ENCODE measurements at regions not wholly inside any gene's neighbourhood (a gene's known extent, or its start where the extent isn't known, plus 50 kb on each side); places are given as distances from the start of the nearest gene placed in this dataset.

DNA sequence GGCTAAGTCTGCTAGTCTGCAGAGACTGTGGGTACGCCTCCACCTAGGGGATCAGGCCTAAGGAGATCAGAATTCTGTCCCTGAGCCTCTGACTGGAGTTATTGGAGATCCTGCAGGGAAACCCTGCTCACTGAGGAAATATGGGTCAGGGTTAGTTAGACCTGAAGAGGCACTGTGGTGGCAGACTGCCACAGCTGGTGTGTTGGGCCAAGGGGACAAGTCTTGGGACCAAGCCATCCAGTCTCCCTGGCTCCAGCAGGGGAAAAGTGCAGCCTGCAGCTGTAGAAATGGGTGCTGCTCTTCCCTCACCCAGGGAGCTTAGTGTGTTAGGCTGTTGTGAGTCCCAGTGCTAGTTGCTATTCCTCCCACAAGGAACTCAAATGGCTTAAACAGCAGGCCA, 334.8 kb upstream of the LARGE1 start:
- DNase-seq (no peak), ATAC-seq (no peak)
- intact Hi-C loops (cut with DNase I, micrococcal nuclease): no loop called here
- Histone ChIP-seq H3K4me3 (no peak overlapping the region), H3K36me3 (ENCODE audit: low read depth) (no peaks in the 10 kb centered on the region), H3K9me3 (no peaks in the 10 kb centered on the region), H3K4me1 (ENCODE audit: low read depth) (no peaks in the 10 kb centered on the region)
- TF ChIP-seq, protein P1, sequence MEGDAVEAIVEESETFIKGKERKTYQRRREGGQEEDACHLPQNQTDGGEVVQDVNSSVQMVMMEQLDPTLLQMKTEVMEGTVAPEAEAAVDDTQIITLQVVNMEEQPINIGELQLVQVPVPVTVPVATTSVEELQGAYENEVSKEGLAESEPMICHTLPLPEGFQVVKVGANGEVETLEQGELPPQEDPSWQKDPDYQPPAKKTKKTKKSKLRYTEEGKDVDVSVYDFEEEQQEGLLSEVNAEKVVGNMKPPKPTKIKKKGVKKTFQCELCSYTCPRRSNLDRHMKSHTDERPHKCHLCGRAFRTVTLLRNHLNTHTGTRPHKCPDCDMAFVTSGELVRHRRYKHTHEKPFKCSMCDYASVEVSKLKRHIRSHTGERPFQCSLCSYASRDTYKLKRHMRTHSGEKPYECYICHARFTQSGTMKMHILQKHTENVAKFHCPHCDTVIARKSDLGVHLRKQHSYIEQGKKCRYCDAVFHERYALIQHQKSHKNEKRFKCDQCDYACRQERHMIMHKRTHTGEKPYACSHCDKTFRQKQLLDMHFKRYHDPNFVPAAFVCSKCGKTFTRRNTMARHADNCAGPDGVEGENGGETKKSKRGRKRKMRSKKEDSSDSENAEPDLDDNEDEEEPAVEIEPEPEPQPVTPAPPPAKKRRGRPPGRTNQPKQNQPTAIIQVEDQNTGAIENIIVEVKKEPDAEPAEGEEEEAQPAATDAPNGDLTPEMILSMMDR (IDR thresholded peaks at IDR 0.05): no peak

DNA sequence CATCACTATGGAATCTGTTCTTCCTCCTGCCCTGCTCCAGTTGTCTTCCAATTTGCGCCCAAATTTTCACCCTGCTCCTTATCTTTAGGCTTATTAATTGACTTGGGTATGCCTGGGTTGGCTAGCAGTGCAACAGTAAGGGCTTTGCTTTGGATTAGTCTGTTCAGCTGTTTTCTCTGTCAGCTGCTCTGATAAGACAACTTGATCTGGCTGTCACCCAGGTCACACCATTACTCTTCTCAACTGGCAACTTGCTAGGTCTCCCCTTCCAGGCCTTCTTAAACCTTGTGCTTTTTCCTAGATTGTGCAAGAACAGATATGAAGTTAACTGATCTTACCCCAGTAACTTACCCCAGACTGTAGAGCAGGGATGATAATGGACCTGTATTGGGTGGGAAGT, 357.8 kb upstream of the LARGE1 start:
- Histone ChIP-seq H3K9me3 (no peaks in the 10 kb centered on the region), H3K36me3 (ENCODE audit: low read depth) (no peaks in the 10 kb centered on the region), H3K4me3 (no peak overlapping the region), H3K4me1 (ENCODE audit: low read depth) (no peaks in the 10 kb centered on the region)
- DNase-seq (no peak), ATAC-seq (no peak)
- TF ChIP-seq, protein P1 (IDR thresholded peaks at IDR 0.05): no peak
- intact Hi-C loops (cut with DNase I, micrococcal nuclease): no loop called here

DNA sequence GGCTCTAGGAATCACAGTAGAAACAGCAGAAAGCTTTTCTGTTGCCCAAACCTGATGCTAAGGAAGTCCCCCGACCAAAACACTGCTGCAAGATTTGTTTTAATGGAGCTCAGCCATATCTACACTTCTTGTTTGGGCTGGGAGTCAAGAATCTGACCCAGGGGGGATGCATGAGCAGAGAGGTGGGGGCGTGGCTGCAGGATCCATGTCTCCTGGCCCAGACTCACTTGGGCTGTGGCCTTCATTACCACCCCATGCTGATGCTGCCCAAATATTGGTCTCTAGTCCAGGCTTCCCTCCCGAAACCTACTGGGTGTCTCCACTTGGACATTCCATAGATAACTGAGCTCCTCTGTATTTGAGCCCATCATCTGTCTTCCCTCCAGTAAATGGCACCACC, 361.5 kb upstream of the LARGE1 start:
- Histone ChIP-seq H3K4me3 (no peak overlapping the region), H3K36me3 (ENCODE audit: low read depth) (no peaks in the 10 kb centered on the region), H3K4me1 (ENCODE audit: low read depth) (no peaks in the 10 kb centered on the region), H3K9me3 (no peaks in the 10 kb centered on the region)
- TF ChIP-seq, protein P1 (IDR thresholded peaks at IDR 0.05): no peak
- no peak for ATAC-seq
- intact Hi-C loops (cut with DNase I, micrococcal nuclease): no loop called here
- DNase-seq: no peak

DNA sequence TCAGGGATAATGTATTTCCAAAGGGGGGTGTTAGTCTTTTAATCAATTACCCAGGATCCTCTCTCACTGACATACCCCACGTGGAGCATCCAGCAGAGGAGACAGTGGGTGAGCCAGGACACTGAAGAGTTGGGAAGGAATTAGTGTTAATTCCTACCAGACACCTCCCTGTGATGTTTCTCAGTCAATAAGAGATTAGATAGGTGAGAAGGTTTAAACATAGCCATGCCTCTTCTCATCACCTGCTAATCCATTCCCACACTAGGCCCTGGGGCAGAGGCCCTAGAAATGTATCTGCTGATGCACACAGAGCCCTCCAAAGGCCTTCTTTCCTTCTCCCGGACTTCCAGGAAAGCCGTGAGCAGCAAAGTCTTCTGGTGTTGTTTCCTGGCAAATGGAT, 363.6 kb upstream of the LARGE1 start:
- intact Hi-C loops (cut with DNase I, micrococcal nuclease): no loop called here
- no peaks in the 10 kb centered on the region for H3K36me3 ChIP-seq (ENCODE audit: low read depth)
- H3K9me3 ChIP-seq: no peaks in the 10 kb centered on the region
- no peaks in the 10 kb centered on the region for H3K4me1 ChIP-seq (ENCODE audit: low read depth)
- ATAC-seq: no peak
- no peak for DNase-seq
- H3K4me3 ChIP-seq: no peak overlapping the region
- TF ChIP-seq, protein P1 (IDR thresholded peaks at IDR 0.05): no peak

DNA sequence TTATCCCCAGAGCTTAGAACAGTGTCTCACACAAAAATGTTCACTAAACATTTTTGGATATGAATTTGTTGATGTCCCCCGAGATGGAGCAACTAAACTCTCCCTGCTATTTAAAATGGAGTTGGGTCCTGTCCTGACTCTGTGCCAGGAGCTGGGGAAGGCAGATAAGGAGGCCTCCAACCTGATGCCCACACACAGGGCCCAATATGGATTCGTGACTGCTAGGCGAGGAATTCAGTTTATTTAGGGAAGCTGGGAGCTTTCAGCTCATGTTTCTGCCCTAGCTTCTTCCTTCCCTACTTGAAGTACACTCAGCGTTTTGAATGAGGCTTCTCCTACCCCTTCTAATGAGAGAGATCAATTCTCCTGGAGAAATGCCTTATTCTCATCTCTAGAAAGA, 373.0 kb upstream of the LARGE1 start:
- intact Hi-C loops (cut with DNase I, micrococcal nuclease): no loop called here
- H3K9me3 ChIP-seq: no peaks in the 10 kb centered on the region
- no peaks in the 10 kb centered on the region for H3K4me1 ChIP-seq (ENCODE audit: low read depth)
- ATAC-seq (no peak), DNase-seq (no peak)
- H3K4me3 ChIP-seq: no peak overlapping the region
- no peaks in the 10 kb centered on the region for H3K36me3 ChIP-seq (ENCODE audit: low read depth)
- TF ChIP-seq, protein P1 (IDR thresholded peaks at IDR 0.05): no peak

DNA sequence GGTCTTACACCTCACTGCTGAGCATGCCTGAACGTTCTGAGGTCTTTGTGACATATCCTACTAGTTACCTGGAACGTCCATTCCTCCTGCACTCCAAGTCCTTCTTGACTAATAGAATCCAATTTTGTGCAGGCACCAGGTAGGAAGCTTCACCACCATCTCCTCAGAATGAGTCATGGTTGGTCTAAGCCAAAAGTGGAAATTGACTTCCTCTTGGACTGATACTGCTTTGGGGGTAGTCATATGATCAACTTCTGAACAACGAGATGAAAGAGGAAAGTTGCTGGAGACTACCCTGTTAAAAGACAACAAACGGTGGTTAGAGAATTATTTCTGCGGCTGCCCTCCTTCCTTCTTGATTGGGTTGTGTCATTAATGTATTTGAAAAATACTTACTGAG, 374.2 kb upstream of the LARGE1 start:
- no peak overlapping the region for H3K4me3 ChIP-seq
- ATAC-seq (no peak), DNase-seq (no peak)

More for the DNA sequence above, 374.2 kb upstream of the LARGE1 start:
- Histone ChIP-seq H3K36me3 (ENCODE audit: low read depth) (no peaks in the 10 kb centered on the region), H3K9me3 (no peaks in the 10 kb centered on the region), H3K4me1 (ENCODE audit: low read depth) (no peaks in the 10 kb centered on the region)
- TF ChIP-seq, protein P1 (IDR thresholded peaks at IDR 0.05): no peak
- intact Hi-C loops (cut with DNase I, micrococcal nuclease): no loop called here

Data from mucosa of descending colon (tissue), 3 donors.